SU-DHL-6 (cell line): ENCODE measurements at regions not wholly inside any gene's neighbourhood (a gene's known extent, or its start where the extent isn't known, plus 50 kb on each side); places are given as distances from the start of the nearest gene placed in this dataset.

Source experiments
- H2AFZ ChIP-seq: fragments of 200-600 bp; sonication (generic); 2 replicates; pipeline ENCODE4 v1.6.1; 2014; ENCODE audit warnings: low read depth, mild to moderate bottlenecking, moderate library complexity, mixed read lengths, antibody characterized with exemption, low read length; ENCODE audit not compliant: severe bottlenecking
- H3F3A ChIP-seq: fragments of 200-600 bp; shearing (Covaris generic); 2 replicates; pipeline ENCODE4 v1.6.0; 2016; ENCODE audit warnings: antibody characterized with exemption, mild to moderate bottlenecking; ENCODE audit not compliant: insufficient read depth
- H3K27ac ChIP-seq: fragments of 200-600 bp; sonication (generic); 2 replicates; pipeline ENCODE4 v1.5.1; 2016; ENCODE audit warnings: low read depth, mild to moderate bottlenecking, low read length, moderate library complexity, mixed read lengths
- H3K27me3 ChIP-seq: fragments of 200-600 bp; sonication (generic), shearing (Covaris generic); 2 replicates; pipeline ENCODE4 v1.6.0; 2014; ENCODE audit warnings: mild to moderate bottlenecking, low read length
- H3K36me3 ChIP-seq: fragments of 200-600 bp; sonication (generic); 2 replicates; pipeline ENCODE4 v1.6.1; 2014; ENCODE audit warnings: mild to moderate bottlenecking, low read length, mixed read lengths
- H3K4me2 ChIP-seq: fragments of 300-600, 200-600 bp; shearing (Covaris generic), sonication (generic); 2 replicates; pipeline ENCODE4 v1.6.0; 2014; ENCODE audit warnings: low read length, low read depth, mild to moderate bottlenecking; ENCODE audit not compliant: poor library complexity, severe bottlenecking
- H3K4me3 ChIP-seq: fragments of 200-600 bp; sonication (generic); 2 replicates; pipeline ENCODE4 v1.5.1; 2014; ENCODE audit warnings: antibody characterized with exemption, low read length, mild to moderate bottlenecking, mixed read lengths; ENCODE audit not compliant: insufficient read depth, poor library complexity, severe bottlenecking
- H3K79me2 ChIP-seq: fragments of 200-600 bp; sonication (generic); 2 replicates; pipeline ENCODE4 v1.6.1; 2014; ENCODE audit warnings: mild to moderate bottlenecking, low read length, moderate library complexity; ENCODE audit not compliant: insufficient read depth
- H3K9ac ChIP-seq: fragments of 200-600 bp; sonication (generic); 2 replicates; pipeline ENCODE4 v1.7.0; 2014; ENCODE audit warnings: mild to moderate bottlenecking, low read length
- H3K9me2 ChIP-seq: fragments of 200-600 bp; sonication (generic); replicated peaks from 2 replicates; pipeline ENCODE4 v1.6.1; 2014; ENCODE audit warnings: low read length; ENCODE audit not compliant: insufficient read depth
- H3K9me3 ChIP-seq: fragments of 200-600 bp; sonication (generic); 2 replicates; pipeline ENCODE4 v1.6.1; 2014; ENCODE audit warnings: low read length, mixed read lengths; ENCODE audit not compliant: insufficient read depth
- H4K20me1 ChIP-seq: fragments of 200-600 bp; sonication (generic); 2 replicates; pipeline ENCODE4 v1.6.1; 2014; ENCODE audit warnings: low read depth, mild to moderate bottlenecking, antibody characterized with exemption, low read length, moderate library complexity, mixed read lengths
- CTCF ChIP-seq: fragments of 200-600 bp; sonication (generic); IDR thresholded peaks from one replicate; pipeline ENCODE4 v1.5.1; 2017; ENCODE audit warnings: antibody characterized with exemption, mild to moderate bottlenecking, low read length, moderate library complexity; ENCODE audit not compliant: insufficient read depth, poor library complexity, severe bottlenecking
- EZH2phosphoT487 ChIP-seq: fragments of 200-600 bp; sonication (generic), shearing (Covaris generic); conservative IDR thresholded peaks from 2 replicates; pipeline ENCODE4 v1.6.1; 2018; ENCODE audit warnings: mild to moderate bottlenecking, antibody characterized with exemption, low read length, moderate library complexity, mixed read lengths

- Histone ChIP-seq H3K9me2 (no peaks in the 10 kb centered on the region), H3K9ac (no peak overlapping the region), H3F3A (no peaks in the 10 kb centered on the region), H3K27me3 (no peaks in the 10 kb centered on the region), H3K4me2 (no peak overlapping the region), H4K20me1 (no peaks in the 10 kb centered on the region), H3K9me3 (no peaks in the 10 kb centered on the region), H2AFZ (no peak overlapping the region), H3K36me3 (no peaks in the 10 kb centered on the region), H3K27ac (no peak overlapping the region), H3K79me2 (no peaks in the 10 kb centered on the region), H3K4me3 (no peak overlapping the region)
- no peak for TF ChIP-seq EZH2phosphoT487
- no peak for TF ChIP-seq CTCF
Measured at GRCh38 chr4:126993351-126993750, 639.4 kb upstream of the INTU start.

- H4K20me1 ChIP-seq, result no peaks in the 10 kb centered on the region
- no peak overlapping the region for H2AFZ ChIP-seq
- H3K9me3 ChIP-seq, result no peaks in the 10 kb centered on the region
- H3K9ac ChIP-seq, result no peak overlapping the region
- H3K36me3 ChIP-seq, result no peaks in the 10 kb centered on the region
- no peak overlapping the region for H3K4me3 ChIP-seq
- no peaks in the 10 kb centered on the region for H3K79me2 ChIP-seq
- H3F3A ChIP-seq, result no peaks in the 10 kb centered on the region
- H3K4me2 ChIP-seq, result no peak overlapping the region
- no peaks in the 10 kb centered on the region for H3K9me2 ChIP-seq
- no peaks in the 10 kb centered on the region for H3K27me3 ChIP-seq
- no peak for TF ChIP-seq CTCF
- TF ChIP-seq EZH2phosphoT487, result no peak
- H3K27ac ChIP-seq, result no peak overlapping the region
Measured at GRCh38 chr4:126995235-126995634, 637.5 kb upstream of the INTU start.

- no peak overlapping the region for H2AFZ ChIP-seq
- H3K36me3 ChIP-seq, result no peaks in the 10 kb centered on the region
- no peaks in the 10 kb centered on the region for H3K9me3 ChIP-seq
- H3K27me3 ChIP-seq, result no peaks in the 10 kb centered on the region
- no peak overlapping the region for H3K4me2 ChIP-seq
- no peaks in the 10 kb centered on the region for H4K20me1 ChIP-seq
- no peaks in the 10 kb centered on the region for H3K79me2 ChIP-seq
- H3K4me3 ChIP-seq, result no peak overlapping the region
- TF ChIP-seq CTCF (no peak), EZH2phosphoT487 (no peak)
- H3K27ac ChIP-seq, result no peak overlapping the region
- no peak overlapping the region for H3K9ac ChIP-seq
- no peaks in the 10 kb centered on the region for H3F3A ChIP-seq
- H3K9me2 ChIP-seq, result no peaks in the 10 kb centered on the region
Measured at GRCh38 chr4:127000110-127000509, 632.6 kb upstream of the INTU start.

- Histone ChIP-seq H3K4me2 (no peak overlapping the region), H2AFZ (no peak overlapping the region), H3K79me2 (no peaks in the 10 kb centered on the region), H3F3A (no peaks in the 10 kb centered on the region), H3K27ac (no peak overlapping the region), H3K36me3 (no peaks in the 10 kb centered on the region), H3K9me2 (no peaks in the 10 kb centered on the region), H3K27me3 (no peaks in the 10 kb centered on the region), H3K4me3 (no peak overlapping the region), H3K9ac (no peak overlapping the region), H3K9me3 (no peaks in the 10 kb centered on the region), H4K20me1 (no peaks in the 10 kb centered on the region)
- TF ChIP-seq CTCF (no peak), EZH2phosphoT487 (no peak)
Measured at GRCh38 chr4:127000846-127001245, 631.9 kb upstream of the INTU start.
